ENCODE measurements at regions not wholly inside any gene's neighbourhood (a gene's known extent, or its start where the extent isn't known, plus 50 kb on each side); places are given as distances from the start of the nearest gene placed in this dataset.

DNA sequence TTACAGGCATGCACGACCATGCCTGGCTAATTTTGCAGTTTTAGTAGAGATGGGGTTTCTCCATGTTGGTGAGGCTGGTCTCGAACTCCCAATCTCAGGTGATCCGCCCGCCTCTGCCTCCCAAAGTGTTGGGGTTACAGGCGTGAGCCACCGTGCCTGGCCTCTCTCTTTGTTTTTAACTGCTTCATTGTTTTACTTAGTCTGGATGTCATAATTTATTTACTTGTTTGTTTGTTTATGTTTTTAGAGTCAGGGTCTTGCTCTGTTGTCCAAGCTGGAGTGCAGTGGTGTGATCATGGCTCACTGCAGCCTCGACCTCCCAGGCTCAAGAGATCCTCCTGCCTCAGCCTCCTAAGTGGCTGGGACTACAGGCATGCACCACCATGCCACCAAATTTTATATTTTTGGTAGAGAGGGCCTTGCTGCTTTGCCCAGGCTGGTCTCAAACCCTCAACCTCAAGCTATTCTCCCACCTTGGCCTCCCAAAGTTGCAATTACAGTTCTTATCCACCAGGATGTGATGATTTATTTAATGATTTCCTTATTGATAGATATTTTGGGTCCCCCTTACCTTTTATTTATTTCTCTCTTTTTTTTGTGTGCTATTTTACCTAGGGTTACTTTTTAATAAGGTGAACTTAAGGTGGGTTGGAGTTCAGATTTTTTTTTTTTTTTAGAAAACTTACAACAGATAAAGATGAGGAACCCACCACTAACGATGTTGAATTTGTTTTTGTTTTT lies 52.6 kb upstream of the ADA2 start:
- intact Hi-C loops (cut with micrococcal nuclease): no loop called here
- ATAC-seq: no peak
- DNase-seq: no peak

DNA sequence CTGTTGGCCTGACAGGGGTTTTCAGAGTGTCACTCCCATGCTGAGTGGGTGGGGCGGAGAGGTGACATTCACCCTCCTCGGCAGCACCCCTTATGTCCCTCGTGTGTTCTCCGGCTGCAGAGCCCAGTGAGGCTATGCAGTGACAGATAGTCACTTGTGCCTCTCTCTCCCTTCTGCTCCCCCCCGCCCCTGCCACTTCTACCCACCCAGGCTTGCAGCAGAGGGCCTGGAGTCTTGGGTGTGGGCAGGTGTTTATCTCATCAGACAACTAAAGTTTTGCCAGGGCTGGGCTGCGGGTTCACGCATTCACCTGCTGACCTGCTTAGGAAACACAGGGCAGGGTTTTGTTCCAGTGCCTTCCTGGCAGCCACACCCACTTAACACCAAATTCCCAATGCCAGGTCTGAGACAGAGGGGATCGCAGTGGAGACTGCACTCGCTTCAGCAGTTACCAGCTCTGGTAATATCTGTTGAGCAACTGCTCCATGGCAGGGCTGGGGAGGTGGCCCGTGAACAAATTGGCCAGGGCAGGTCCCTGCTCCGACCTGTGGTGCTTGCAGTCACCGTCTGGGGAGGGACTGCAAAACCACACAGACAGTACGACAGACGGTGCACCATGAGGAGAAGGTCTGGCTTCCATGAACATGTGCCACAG lies 50.5 kb upstream of the ADA2 start:
- intact Hi-C loops (cut with micrococcal nuclease): no loop called here
- ATAC-seq (no peak), DNase-seq (no peak)

DNA sequence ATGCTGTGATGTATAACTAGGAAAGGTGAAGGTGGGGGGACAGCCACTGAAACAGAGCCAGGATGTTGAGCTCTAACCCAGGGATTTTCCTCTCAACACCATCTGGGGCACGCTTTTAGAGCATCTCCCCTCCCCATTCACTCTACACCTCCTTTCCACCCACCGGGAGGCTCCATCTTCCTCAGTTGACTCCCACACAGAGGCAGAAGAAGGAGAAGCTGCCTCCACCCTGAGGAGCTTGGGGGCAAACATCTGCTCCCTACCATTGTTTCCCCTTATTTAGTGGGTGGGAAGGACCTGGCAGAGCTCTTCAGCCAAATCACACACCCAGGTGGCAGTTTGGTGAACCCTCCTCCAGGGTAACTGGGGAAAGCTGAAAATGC lies 50.0 kb upstream of the ADA2 start:
- intact Hi-C loops (cut with micrococcal nuclease): no loop called here
- ATAC-seq (no peak), DNase-seq (no peak)
